ENCODE measurements at regions not wholly inside any gene's neighbourhood (a gene's known extent, or its start where the extent isn't known, plus 50 kb on each side); places are given as distances from the start of the nearest gene placed in this dataset.

- CTCF ChIA-PET: no interaction called here
- H3K36me3 Mint-ChIP-seq: peaks cover 5% of the 10 kb centered on the region
- H3K27ac Mint-ChIP-seq: no peak overlapping the region
- POLR2A ChIA-PET: no interaction called here
- H3K4me3 Mint-ChIP-seq: no peak overlapping the region
- no peaks in the 10 kb centered on the region for H3K4me1 Mint-ChIP-seq
- H3K9me3 Mint-ChIP-seq: peaks cover 6% of the 10 kb centered on the region
- TF ChIP-seq HMGXB4 (CRISPR knock-in tag; IDR thresholded peaks at IDR 0.05) (no peak), TEAD1 (CRISPR knock-in tag; IDR thresholded peaks at IDR 0.05) (no peak), ZSCAN18 (CRISPR knock-in tag; IDR thresholded peaks at IDR 0.05) (no peak), NFYB (CRISPR knock-in tag; conservative IDR thresholded peaks at IDR 0.05; ENCODE audit: low read depth) (no peak), NR3C1 (CRISPR knock-in tag; conservative IDR thresholded peaks at IDR 0.05; ENCODE audit: low read depth) (no peak), TEAD4 (CRISPR knock-in tag; IDR thresholded peaks at IDR 0.05) (no peak)
- TF ChIP-seq, protein P1, sequence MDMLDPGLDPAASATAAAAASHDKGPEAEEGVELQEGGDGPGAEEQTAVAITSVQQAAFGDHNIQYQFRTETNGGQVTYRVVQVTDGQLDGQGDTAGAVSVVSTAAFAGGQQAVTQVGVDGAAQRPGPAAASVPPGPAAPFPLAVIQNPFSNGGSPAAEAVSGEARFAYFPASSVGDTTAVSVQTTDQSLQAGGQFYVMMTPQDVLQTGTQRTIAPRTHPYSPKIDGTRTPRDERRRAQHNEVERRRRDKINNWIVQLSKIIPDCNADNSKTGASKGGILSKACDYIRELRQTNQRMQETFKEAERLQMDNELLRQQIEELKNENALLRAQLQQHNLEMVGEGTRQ (CRISPR knock-in tag; IDR thresholded peaks at IDR 0.05): no peak
- TF ChIP-seq, protein P2, sequence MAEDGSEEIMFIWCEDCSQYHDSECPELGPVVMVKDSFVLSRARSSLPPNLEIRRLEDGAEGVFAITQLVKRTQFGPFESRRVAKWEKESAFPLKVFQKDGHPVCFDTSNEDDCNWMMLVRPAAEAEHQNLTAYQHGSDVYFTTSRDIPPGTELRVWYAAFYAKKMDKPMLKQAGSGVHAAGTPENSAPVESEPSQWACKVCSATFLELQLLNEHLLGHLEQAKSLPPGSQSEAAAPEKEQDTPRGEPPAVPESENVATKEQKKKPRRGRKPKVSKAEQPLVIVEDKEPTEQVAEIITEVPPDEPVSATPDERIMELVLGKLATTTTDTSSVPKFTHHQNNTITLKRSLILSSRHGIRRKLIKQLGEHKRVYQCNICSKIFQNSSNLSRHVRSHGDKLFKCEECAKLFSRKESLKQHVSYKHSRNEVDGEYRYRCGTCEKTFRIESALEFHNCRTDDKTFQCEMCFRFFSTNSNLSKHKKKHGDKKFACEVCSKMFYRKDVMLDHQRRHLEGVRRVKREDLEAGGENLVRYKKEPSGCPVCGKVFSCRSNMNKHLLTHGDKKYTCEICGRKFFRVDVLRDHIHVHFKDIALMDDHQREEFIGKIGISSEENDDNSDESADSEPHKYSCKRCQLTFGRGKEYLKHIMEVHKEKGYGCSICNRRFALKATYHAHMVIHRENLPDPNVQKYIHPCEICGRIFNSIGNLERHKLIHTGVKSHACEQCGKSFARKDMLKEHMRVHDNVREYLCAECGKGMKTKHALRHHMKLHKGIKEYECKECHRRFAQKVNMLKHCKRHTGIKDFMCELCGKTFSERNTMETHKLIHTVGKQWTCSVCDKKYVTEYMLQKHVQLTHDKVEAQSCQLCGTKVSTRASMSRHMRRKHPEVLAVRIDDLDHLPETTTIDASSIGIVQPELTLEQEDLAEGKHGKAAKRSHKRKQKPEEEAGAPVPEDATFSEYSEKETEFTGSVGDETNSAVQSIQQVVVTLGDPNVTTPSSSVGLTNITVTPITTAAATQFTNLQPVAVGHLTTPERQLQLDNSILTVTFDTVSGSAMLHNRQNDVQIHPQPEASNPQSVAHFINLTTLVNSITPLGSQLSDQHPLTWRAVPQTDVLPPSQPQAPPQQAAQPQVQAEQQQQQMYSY (CRISPR knock-in tag; IDR thresholded peaks at IDR 0.05): no peak
- TF ChIP-seq, protein P3, sequence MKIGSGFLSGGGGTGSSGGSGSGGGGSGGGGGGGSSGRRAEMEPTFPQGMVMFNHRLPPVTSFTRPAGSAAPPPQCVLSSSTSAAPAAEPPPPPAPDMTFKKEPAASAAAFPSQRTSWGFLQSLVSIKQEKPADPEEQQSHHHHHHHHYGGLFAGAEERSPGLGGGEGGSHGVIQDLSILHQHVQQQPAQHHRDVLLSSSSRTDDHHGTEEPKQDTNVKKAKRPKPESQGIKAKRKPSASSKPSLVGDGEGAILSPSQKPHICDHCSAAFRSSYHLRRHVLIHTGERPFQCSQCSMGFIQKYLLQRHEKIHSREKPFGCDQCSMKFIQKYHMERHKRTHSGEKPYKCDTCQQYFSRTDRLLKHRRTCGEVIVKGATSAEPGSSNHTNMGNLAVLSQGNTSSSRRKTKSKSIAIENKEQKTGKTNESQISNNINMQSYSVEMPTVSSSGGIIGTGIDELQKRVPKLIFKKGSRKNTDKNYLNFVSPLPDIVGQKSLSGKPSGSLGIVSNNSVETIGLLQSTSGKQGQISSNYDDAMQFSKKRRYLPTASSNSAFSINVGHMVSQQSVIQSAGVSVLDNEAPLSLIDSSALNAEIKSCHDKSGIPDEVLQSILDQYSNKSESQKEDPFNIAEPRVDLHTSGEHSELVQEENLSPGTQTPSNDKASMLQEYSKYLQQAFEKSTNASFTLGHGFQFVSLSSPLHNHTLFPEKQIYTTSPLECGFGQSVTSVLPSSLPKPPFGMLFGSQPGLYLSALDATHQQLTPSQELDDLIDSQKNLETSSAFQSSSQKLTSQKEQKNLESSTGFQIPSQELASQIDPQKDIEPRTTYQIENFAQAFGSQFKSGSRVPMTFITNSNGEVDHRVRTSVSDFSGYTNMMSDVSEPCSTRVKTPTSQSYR (CRISPR knock-in tag; IDR thresholded peaks at IDR 0.05): no peak
- TF ChIP-seq, protein P4, sequence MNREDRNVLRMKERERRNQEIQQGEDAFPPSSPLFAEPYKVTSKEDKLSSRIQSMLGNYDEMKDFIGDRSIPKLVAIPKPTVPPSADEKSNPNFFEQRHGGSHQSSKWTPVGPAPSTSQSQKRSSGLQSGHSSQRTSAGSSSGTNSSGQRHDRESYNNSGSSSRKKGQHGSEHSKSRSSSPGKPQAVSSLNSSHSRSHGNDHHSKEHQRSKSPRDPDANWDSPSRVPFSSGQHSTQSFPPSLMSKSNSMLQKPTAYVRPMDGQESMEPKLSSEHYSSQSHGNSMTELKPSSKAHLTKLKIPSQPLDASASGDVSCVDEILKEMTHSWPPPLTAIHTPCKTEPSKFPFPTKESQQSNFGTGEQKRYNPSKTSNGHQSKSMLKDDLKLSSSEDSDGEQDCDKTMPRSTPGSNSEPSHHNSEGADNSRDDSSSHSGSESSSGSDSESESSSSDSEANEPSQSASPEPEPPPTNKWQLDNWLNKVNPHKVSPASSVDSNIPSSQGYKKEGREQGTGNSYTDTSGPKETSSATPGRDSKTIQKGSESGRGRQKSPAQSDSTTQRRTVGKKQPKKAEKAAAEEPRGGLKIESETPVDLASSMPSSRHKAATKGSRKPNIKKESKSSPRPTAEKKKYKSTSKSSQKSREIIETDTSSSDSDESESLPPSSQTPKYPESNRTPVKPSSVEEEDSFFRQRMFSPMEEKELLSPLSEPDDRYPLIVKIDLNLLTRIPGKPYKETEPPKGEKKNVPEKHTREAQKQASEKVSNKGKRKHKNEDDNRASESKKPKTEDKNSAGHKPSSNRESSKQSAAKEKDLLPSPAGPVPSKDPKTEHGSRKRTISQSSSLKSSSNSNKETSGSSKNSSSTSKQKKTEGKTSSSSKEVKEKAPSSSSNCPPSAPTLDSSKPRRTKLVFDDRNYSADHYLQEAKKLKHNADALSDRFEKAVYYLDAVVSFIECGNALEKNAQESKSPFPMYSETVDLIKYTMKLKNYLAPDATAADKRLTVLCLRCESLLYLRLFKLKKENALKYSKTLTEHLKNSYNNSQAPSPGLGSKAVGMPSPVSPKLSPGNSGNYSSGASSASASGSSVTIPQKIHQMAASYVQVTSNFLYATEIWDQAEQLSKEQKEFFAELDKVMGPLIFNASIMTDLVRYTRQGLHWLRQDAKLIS (CRISPR knock-in tag; IDR thresholded peaks at IDR 0.05; ENCODE audit: borderline replicate concordance): no peak
- TF ChIP-seq, protein P5, sequence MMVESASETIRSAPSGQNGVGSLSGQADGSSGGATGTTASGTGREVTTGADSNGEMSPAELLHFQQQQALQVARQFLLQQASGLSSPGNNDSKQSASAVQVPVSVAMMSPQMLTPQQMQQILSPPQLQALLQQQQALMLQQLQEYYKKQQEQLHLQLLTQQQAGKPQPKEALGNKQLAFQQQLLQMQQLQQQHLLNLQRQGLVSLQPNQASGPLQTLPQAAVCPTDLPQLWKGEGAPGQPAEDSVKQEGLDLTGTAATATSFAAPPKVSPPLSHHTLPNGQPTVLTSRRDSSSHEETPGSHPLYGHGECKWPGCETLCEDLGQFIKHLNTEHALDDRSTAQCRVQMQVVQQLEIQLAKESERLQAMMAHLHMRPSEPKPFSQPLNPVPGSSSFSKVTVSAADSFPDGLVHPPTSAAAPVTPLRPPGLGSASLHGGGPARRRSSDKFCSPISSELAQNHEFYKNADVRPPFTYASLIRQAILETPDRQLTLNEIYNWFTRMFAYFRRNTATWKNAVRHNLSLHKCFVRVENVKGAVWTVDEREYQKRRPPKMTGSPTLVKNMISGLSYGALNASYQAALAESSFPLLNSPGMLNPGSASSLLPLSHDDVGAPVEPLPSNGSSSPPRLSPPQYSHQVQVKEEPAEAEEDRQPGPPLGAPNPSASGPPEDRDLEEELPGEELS (CRISPR knock-in tag; IDR thresholded peaks at IDR 0.05): no peak
- H3K27me3 Mint-ChIP-seq (ENCODE audit: low read depth): no peaks in the 10 kb centered on the region
- ATAC-seq: no peak
- DNase-seq (ENCODE audit: low spot score): no peak
Measured at GRCh38 chr9:106783121-106783520, 79.8 kb upstream of the ZNF462 start.

Data from WTC11 (cell line).